ENCODE measurements at regions not wholly inside any gene's neighbourhood (a gene's known extent, or its start where the extent isn't known, plus 50 kb on each side); places are given as distances from the start of the nearest gene placed in this dataset.

DNA sequence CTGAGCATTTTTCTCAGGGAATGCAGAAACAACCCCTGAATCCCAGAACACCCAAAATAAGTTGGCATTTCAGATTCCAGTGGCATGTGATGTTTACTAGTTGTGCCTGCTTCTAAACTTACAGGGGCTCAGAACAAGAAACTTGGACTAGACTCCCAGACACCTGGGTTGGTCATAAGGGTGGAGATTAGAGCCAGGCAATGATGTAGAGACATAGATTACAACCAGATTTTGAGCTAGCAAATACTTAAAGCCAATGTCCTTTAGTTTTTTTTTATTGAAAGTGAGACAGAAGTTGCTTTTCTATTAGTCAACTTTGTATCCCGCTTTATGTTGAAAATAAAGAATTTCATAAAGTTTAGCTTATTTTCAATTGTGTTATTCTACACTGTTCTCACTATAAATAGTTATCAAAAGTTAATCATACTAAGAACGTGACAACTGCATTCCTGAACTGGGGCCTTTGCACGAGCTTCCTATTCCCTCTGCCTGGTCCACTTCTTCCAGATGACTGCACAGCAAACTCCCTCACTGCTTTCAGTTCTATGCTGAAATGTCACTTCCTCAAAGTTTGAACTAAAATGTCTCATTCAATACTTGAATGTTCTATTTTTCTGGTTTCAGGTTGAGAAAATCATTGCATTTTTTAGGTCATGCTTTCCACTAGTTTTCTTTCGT is 224.7 kb upstream of the PPP1R2C start:
- intact Hi-C loops (cut with micrococcal nuclease), result no loop called here
- DNase-seq (ENCODE audit: low spot score), result no peak
- Mint-ChIP-seq H3K4me3 (no peak overlapping the region), H3K4me1 (ENCODE audit: low read depth) (no peaks in the 10 kb centered on the region), H3K27ac (no peak overlapping the region), H3K27me3 (ENCODE audit: insufficient read depth) (no peaks in the 10 kb centered on the region), H3K36me3 (ENCODE audit: low read depth) (no peaks in the 10 kb centered on the region), H3K9me3 (no peaks in the 10 kb centered on the region)

DNA sequence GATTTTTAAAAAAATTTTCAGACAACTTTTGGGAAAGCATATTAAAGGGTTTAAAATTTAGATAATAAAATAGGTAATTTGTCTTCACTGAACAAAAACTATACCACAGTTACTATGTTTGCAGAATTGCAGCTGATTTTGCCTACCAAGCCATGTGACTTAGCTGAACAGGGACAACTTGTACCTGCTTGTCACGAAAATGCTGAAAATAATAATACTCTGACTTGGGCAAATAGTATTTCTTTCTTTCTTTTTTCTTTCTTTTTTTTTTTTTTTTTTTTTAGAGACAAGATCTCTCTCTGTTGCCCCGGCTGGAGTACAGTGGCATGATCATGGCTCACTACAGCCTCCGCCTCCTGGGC is 225.2 kb upstream of the PPP1R2C start:
- no peak for DNase-seq (ENCODE audit: low spot score)
- H3K27ac Mint-ChIP-seq, result no peak overlapping the region
- H3K36me3 Mint-ChIP-seq (ENCODE audit: low read depth), result no peaks in the 10 kb centered on the region
- H3K9me3 Mint-ChIP-seq, result no peaks in the 10 kb centered on the region
- no peaks in the 10 kb centered on the region for H3K4me1 Mint-ChIP-seq (ENCODE audit: low read depth)
- intact Hi-C loops (cut with micrococcal nuclease), result no loop called here
- no peak overlapping the region for H3K4me3 Mint-ChIP-seq
- no peaks in the 10 kb centered on the region for H3K27me3 Mint-ChIP-seq (ENCODE audit: insufficient read depth)

DNA sequence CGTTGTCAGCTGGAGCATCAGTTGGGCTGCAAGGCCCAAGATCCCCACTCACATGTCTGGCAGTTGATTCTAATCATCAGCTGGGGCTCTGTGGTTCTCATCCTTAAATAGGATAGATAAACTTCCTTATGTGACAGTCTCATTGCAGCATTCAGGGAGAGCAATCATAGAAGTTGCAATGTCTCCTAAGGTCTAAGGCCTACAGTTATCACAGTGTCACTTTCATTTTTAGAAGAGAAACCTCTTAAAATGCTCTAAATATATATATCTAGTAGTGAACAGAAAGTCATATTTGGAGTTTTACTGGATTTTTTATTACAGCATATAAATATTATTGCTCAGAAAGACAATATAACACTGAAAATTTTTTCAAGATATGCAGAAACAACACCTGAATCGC is 226.0 kb upstream of the PPP1R2C start:
- H3K9me3 Mint-ChIP-seq, result no peaks in the 10 kb centered on the region
- H3K27me3 Mint-ChIP-seq (ENCODE audit: insufficient read depth), result no peaks in the 10 kb centered on the region
- H3K36me3 Mint-ChIP-seq (ENCODE audit: low read depth), result no peaks in the 10 kb centered on the region
- H3K27ac Mint-ChIP-seq, result no peak overlapping the region
- no peaks in the 10 kb centered on the region for H3K4me1 Mint-ChIP-seq (ENCODE audit: low read depth)
- intact Hi-C loops (cut with micrococcal nuclease), result no loop called here
- no peak for DNase-seq (ENCODE audit: low spot score)
- no peak overlapping the region for H3K4me3 Mint-ChIP-seq

DNA sequence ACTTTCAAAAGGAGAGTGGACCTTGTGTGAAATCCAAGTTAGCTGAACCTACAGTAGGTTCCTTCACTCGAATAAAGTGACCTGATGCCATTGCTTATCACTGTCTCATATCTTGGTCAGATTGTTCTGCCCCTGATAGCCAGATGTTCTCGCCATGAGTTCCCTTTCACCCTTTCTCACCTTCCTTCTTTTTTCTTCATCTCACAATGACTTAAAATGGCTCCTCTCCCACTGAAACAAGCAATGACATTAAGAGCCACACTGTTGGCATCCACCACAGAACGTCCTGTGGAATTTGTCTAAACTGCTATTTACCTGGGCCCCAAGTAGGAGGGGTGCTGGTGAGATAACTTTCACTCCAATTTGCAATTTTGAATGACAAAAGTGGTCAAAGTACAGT is 227.6 kb upstream of the PPP1R2C start:
- no peaks in the 10 kb centered on the region for H3K4me1 Mint-ChIP-seq (ENCODE audit: low read depth)
- no peak overlapping the region for H3K4me3 Mint-ChIP-seq
- no peaks in the 10 kb centered on the region for H3K27me3 Mint-ChIP-seq (ENCODE audit: insufficient read depth)
- H3K36me3 Mint-ChIP-seq (ENCODE audit: low read depth), result no peaks in the 10 kb centered on the region
- intact Hi-C loops (cut with micrococcal nuclease), result no loop called here
- no peak overlapping the region for H3K27ac Mint-ChIP-seq
- DNase-seq (ENCODE audit: low spot score), result no peak
- no peaks in the 10 kb centered on the region for H3K9me3 Mint-ChIP-seq

DNA sequence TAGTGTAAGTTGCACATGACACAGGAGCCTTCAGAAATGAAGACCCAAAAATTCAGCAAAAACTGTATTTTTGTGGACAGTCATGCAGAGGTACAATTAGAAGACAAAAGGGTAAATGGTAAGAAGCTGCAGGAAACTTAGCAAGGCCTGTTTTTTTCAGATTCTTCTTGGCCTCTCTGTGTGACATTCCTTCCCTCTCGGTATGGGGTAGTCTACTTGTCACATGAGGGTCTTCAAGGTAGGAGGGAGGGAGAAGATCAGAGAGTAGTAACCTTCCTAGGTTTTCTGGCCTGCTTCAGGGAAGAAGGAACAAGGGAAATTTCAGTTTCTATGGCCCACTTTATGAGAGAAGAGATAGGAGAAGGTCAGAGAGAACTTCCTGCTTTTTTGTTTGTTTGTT is 230.4 kb upstream of the PPP1R2C start:
- DNase-seq (ENCODE audit: low spot score), result no peak
- Mint-ChIP-seq H3K9me3 (no peaks in the 10 kb centered on the region), H3K4me3 (no peak overlapping the region), H3K36me3 (ENCODE audit: low read depth) (no peaks in the 10 kb centered on the region), H3K4me1 (ENCODE audit: low read depth) (no peaks in the 10 kb centered on the region), H3K27me3 (ENCODE audit: insufficient read depth) (no peaks in the 10 kb centered on the region), H3K27ac (no peak overlapping the region)
- intact Hi-C loops (cut with micrococcal nuclease), result no loop called here

DNA sequence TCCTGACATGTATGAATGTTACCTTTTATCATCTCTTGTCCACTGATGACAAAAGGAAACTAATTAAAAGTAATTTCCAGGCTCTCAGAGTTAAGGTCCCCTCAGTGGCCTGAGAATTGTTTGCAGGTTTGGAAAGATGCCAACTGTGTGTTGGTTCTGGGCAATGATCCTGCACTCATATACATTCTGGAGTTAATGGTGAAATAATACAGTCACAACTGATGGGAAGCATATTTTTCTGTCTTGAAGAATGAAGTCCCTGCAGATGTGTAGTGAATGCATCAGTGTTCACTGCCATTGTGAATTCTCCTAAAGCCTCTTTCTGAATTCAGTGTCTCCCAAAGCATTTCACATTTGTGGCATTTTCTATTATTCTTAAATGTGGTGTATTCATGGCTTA is 238.1 kb upstream of the PPP1R2C start:
- Mint-ChIP-seq H3K27ac (no peak overlapping the region), H3K27me3 (ENCODE audit: insufficient read depth) (no peaks in the 10 kb centered on the region), H3K4me3 (no peak overlapping the region), H3K9me3 (no peaks in the 10 kb centered on the region), H3K4me1 (ENCODE audit: low read depth) (no peaks in the 10 kb centered on the region), H3K36me3 (ENCODE audit: low read depth) (no peaks in the 10 kb centered on the region)
- intact Hi-C loops (cut with micrococcal nuclease), result no loop called here
- no peak for DNase-seq (ENCODE audit: low spot score)

DNA sequence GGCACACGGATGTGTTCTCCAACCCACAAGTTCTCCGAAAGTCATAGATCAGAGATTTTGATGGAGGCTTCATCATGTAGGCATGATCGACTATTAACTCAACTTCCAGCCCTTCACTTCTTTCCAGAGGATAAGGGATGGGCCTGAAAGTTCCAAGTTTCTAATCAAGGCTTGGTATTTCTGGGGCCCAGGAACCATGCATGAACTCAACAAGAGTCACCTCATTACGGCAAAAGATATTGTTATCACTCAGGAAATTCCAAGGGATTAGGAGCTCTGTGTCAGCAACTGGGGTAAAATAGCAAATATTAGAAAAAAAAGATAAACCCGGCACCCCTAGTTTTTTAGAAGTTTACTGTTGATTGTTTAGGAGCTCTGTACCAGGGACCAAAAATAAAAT is 240.1 kb upstream of the PPP1R2C start:
- no peaks in the 10 kb centered on the region for H3K27me3 Mint-ChIP-seq (ENCODE audit: insufficient read depth)
- no peak overlapping the region for H3K4me3 Mint-ChIP-seq
- no peak for DNase-seq (ENCODE audit: low spot score)
- no peak overlapping the region for H3K27ac Mint-ChIP-seq
- no peaks in the 10 kb centered on the region for H3K4me1 Mint-ChIP-seq (ENCODE audit: low read depth)
- intact Hi-C loops (cut with micrococcal nuclease), result no loop called here
- H3K9me3 Mint-ChIP-seq, result no peaks in the 10 kb centered on the region
- H3K36me3 Mint-ChIP-seq (ENCODE audit: low read depth), result no peaks in the 10 kb centered on the region

DNA sequence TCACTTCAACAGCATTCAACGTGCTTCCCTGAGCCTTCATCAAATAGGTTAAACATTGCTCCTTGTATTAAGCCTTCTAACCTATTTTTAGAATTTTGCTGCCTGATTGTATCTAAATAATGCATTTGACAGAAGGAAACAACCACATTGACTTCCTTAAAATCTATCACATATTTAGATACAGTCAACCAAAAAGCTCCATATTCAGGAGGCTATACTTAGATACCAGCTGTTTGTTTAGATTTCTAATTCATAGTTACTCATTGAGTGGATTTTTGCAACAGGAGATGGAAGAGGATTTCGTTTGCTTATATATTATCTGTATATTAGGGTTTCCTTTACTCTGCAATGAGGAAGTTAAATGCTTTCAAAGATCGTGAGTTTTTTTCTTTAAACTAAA is 241.1 kb upstream of the PPP1R2C start:
- Mint-ChIP-seq H3K36me3 (ENCODE audit: low read depth) (no peaks in the 10 kb centered on the region), H3K27ac (no peak overlapping the region), H3K4me1 (ENCODE audit: low read depth) (no peaks in the 10 kb centered on the region), H3K27me3 (ENCODE audit: insufficient read depth) (no peaks in the 10 kb centered on the region), H3K4me3 (no peak overlapping the region), H3K9me3 (no peaks in the 10 kb centered on the region)
- intact Hi-C loops (cut with micrococcal nuclease), result no loop called here
- no peak for DNase-seq (ENCODE audit: low spot score)

DNA sequence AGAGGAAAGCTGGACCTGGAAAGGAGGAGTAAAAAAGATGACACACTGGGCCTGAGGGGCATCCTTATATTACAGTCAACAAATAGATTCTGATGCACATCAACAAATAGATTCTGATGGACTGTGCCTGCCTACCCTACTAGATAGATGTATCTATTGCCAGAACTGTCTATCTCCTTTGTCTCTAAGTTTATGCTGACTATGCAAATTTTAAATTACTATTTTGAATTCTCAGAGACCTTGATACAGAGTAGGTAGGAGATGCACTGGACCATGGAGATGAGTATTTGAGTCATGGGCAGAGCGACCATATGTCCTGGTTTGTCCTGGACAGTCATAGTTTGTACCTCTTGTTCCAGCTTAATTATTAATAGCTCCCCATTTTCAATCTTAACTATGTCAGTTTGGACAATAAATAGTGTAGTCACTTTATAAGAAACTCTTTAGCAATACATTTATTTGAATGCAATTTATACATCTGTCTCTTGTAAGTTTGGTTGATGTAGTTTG is 247.9 kb upstream of the PPP1R2C start:
- Mint-ChIP-seq H3K4me3 (no peak overlapping the region), H3K9me3 (no peaks in the 10 kb centered on the region), H3K27ac (no peak overlapping the region), H3K36me3 (ENCODE audit: low read depth) (peaks cover 2% of the 10 kb centered on the region), H3K27me3 (ENCODE audit: insufficient read depth) (no peaks in the 10 kb centered on the region), H3K4me1 (ENCODE audit: low read depth) (no peaks in the 10 kb centered on the region)
- no peak for DNase-seq (ENCODE audit: low spot score)
- intact Hi-C loops (cut with micrococcal nuclease), result no loop called here

DNA sequence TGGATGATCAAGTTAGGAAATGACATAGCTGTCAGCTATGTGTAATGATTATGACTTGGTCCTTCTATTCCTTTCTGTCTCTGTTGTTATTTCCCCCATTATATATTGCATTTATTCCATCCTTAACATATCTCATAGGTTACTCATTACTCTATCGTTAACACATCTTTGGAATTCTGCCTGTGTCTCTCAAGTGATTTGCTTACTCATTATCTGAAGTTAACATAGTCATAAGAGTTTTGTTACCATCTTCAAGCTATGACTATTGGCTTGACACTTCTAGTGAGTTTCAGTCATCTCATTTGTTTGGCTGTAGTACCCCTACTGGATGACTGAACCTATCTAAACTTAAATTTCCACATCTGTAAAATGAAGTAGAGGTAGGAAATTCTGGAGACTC is 286.1 kb upstream of the PPP1R2C start:
- H3K4me3 Mint-ChIP-seq, result no peak overlapping the region
- DNase-seq (ENCODE audit: low spot score), result no peak
- H3K9me3 Mint-ChIP-seq, result no peaks in the 10 kb centered on the region
- H3K27me3 Mint-ChIP-seq (ENCODE audit: insufficient read depth), result peaks cover 2% of the 10 kb centered on the region
- H3K36me3 Mint-ChIP-seq (ENCODE audit: low read depth), result no peaks in the 10 kb centered on the region
- intact Hi-C loops (cut with micrococcal nuclease), result no loop called here
- no peaks in the 10 kb centered on the region for H3K4me1 Mint-ChIP-seq (ENCODE audit: low read depth)
- H3K27ac Mint-ChIP-seq, result no peak overlapping the region

DNA sequence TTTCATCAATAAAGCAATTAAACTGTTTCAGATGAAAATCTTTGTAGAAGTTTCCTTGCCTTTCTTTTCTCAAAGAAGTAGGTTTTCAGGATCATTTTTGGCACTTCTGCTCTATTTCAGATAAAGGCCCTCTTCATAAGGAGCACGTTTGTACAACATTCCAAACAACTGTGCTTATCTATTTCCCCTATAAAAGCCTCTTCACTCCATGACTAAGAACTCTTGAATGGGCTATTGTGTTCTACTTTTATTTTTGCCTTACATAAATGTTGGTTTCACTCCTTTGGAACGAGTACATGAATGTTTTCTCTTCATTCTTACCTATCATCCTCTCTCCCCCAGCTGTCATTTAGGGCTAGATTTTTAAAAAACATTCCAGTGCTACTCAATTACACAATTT is 288.0 kb upstream of the PPP1R2C start:
- Mint-ChIP-seq H3K27me3 (ENCODE audit: insufficient read depth) (no peaks in the 10 kb centered on the region), H3K9me3 (no peaks in the 10 kb centered on the region), H3K27ac (no peak overlapping the region), H3K36me3 (ENCODE audit: low read depth) (no peaks in the 10 kb centered on the region), H3K4me1 (ENCODE audit: low read depth) (no peaks in the 10 kb centered on the region), H3K4me3 (no peak overlapping the region)
- no peak for DNase-seq (ENCODE audit: low spot score)
- intact Hi-C loops (cut with micrococcal nuclease), result no loop called here

DNA sequence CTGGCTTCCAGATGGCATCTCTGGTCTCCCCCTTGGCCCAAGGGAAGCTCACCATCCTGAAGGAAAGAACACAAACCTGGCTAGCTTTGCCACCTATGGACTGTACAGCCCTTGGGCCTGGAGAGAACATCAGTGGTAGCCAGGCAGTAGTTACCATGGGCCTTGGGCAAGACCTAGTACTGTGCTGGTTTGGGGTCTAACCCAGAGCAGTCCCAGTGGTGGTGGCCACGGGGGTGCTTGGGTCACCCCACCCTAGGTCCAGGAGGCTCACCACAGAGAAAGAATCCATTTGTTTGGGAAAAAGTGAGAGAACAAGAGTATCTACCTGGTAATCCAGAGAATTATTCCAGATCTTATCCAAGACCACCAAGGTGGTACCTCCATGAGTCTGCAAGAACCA is 290.7 kb upstream of the PPP1R2C start:
- no peaks in the 10 kb centered on the region for H3K36me3 Mint-ChIP-seq (ENCODE audit: low read depth)
- intact Hi-C loops (cut with micrococcal nuclease), result no loop called here
- no peak overlapping the region for H3K4me3 Mint-ChIP-seq
- no peak for DNase-seq (ENCODE audit: low spot score)
- H3K27me3 Mint-ChIP-seq (ENCODE audit: insufficient read depth), result no peaks in the 10 kb centered on the region
- H3K9me3 Mint-ChIP-seq, result no peaks in the 10 kb centered on the region
- H3K27ac Mint-ChIP-seq, result no peak overlapping the region
- H3K4me1 Mint-ChIP-seq (ENCODE audit: low read depth), result no peaks in the 10 kb centered on the region

DNA sequence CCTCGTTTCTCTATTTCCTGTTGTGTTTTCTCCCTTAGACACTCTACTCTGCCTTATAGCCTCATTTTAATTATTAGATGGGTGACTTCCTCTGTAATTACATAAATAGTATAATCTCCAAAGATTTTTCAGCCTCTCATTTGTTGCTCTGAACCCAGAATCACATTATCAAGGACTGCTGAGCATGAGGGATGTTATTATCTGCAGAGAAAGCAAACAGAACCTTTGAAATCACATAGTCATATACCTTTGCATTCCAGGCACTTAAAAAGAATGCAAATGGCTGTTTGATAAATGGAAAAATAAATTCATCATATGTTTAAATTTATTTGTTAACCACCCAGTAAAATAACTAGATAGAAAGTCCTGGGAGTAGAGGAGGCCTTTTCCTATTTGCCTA is 305.1 kb upstream of the PPP1R2C start:
- intact Hi-C loops (cut with micrococcal nuclease), result no loop called here
- H3K9me3 Mint-ChIP-seq, result no peaks in the 10 kb centered on the region

DNA sequence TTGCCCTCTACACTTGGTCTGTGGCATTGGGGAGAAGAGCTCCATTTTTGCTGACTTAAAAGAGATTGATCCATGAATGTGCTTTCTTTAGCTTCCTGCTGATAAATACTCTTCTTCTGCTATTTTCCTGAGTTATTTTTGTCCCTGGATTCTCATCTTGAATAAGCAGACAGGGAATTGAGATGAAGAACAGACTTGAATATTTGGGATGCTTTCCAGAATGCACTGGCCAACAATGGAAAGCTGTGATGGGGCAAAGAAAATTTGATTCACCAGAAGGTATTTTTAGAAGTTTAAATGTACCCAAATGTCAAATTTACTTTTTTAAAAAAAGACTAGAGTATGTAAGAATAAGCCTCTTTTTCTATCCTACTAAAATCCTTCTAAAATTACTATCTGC is 309.9 kb upstream of the PPP1R2C start:
- no peaks in the 10 kb centered on the region for H3K4me1 Mint-ChIP-seq (ENCODE audit: low read depth)
- H3K4me3 Mint-ChIP-seq, result no peak overlapping the region
- H3K27me3 Mint-ChIP-seq (ENCODE audit: insufficient read depth), result no peaks in the 10 kb centered on the region
- no peak overlapping the region for H3K27ac Mint-ChIP-seq
- intact Hi-C loops (cut with micrococcal nuclease), result no loop called here
- H3K9me3 Mint-ChIP-seq, result no peaks in the 10 kb centered on the region
- H3K36me3 Mint-ChIP-seq (ENCODE audit: low read depth), result no peaks in the 10 kb centered on the region
- no peak for DNase-seq (ENCODE audit: low spot score)

More for the DNA sequence above, 305.1 kb upstream of the PPP1R2C start:
- no peak for DNase-seq (ENCODE audit: low spot score)
- H3K27ac Mint-ChIP-seq, result no peak overlapping the region
- no peaks in the 10 kb centered on the region for H3K36me3 Mint-ChIP-seq (ENCODE audit: low read depth)
- no peak overlapping the region for H3K4me3 Mint-ChIP-seq
- no peaks in the 10 kb centered on the region for H3K4me1 Mint-ChIP-seq (ENCODE audit: low read depth)
- no peaks in the 10 kb centered on the region for H3K27me3 Mint-ChIP-seq (ENCODE audit: insufficient read depth)
